ENCODE measurements at regions not wholly inside any gene's neighbourhood (a gene's known extent, or its start where the extent isn't known, plus 50 kb on each side); places are given as distances from the start of the nearest gene placed in this dataset.
"Not testable (repeated sequence)": the region's sequence is repeated elsewhere in the genome, so short reads cannot be mapped to it uniquely, and the experiment has no call there.

GRCh38 chr20:54793291-54793992 is 318.0 kb downstream of the DOK5 start:
- no peak for DNase-seq

- no peak for DNase-seq
Measured at GRCh38 chr20:54792688-54793087, 317.3 kb downstream of the DOK5 start.

GRCh38 chr20:54788260-54788659 is 312.9 kb downstream of the DOK5 start:
- DNase-seq = not testable (repeated sequence)

- not testable (repeated sequence) for DNase-seq
Measured at GRCh38 chr20:54782758-54783157, 307.4 kb downstream of the DOK5 start.

GRCh38 chr20:54774426-54774825 is 299.0 kb downstream of the DOK5 start:
- no peak for DNase-seq

GRCh38 chr20:54773643-54774000 is 298.2 kb downstream of the DOK5 start:
- no peak for DNase-seq

GRCh38 chr20:54772893-54773642 is 297.7 kb downstream of the DOK5 start:
- no peak for DNase-seq

- no peak for DNase-seq
Measured at GRCh38 chr20:54766483-54766882, 291.1 kb downstream of the DOK5 start.

- no peak for DNase-seq
Measured at GRCh38 chr20:54763366-54763765, 288.0 kb downstream of the DOK5 start.

GRCh38 chr20:54759589-54759988 is 284.2 kb downstream of the DOK5 start:
- DNase-seq = no peak

GRCh38 chr20:54746796-54747195 is 271.4 kb downstream of the DOK5 start:
- DNase-seq = no peak

GRCh38 chr20:54745780-54746179 is 270.4 kb downstream of the DOK5 start:
- no peak for DNase-seq

- DNase-seq = no peak
Measured at GRCh38 chr20:54744097-54744496, 268.7 kb downstream of the DOK5 start.

- no peak for DNase-seq
Measured at GRCh38 chr20:54742193-54742592, 266.8 kb downstream of the DOK5 start.

- DNase-seq = no peak
Measured at GRCh38 chr20:54736421-54736820, 261.0 kb downstream of the DOK5 start.

GRCh38 chr20:54733687-54734086 is 258.3 kb downstream of the DOK5 start:
- no peak for DNase-seq

GRCh38 chr20:54727490-54727889 is 252.1 kb downstream of the DOK5 start:
- DNase-seq = no peak

- DNase-seq = peak; percentile 10 to 52
Measured at GRCh38 chr20:54726687-54727300, 251.4 kb downstream of the DOK5 start.

- DNase-seq = not testable (repeated sequence)
Measured at GRCh38 chr20:54725266-54725665, 249.9 kb downstream of the DOK5 start.

GRCh38 chr20:54723723-54724122 is 248.3 kb downstream of the DOK5 start:
- no peak for DNase-seq

GRCh38 chr20:54717983-54718382 is 242.6 kb downstream of the DOK5 start:
- no peak for DNase-seq

- no peak for DNase-seq
Measured at GRCh38 chr20:54716790-54717189, 241.4 kb downstream of the DOK5 start.

- DNase-seq = peak; percentile 33 to 67
Measured at GRCh38 chr20:54716174-54716747, 240.9 kb downstream of the DOK5 start.

GRCh38 chr20:54714817-54715216 is 239.4 kb downstream of the DOK5 start:
- DNase-seq = no peak

Data from NCI-H446 (cell line).